Activated CD8-positive, alpha-beta memory T cell treated with anti-CD3 and anti-CD28 coated beads for 48 hours (primary cell): ENCODE measurements at regions not wholly inside any gene's neighbourhood (a gene's known extent, or its start where the extent isn't known, plus 50 kb on each side); places are given as distances from the start of the nearest gene placed in this dataset.

Experiments used
- DNase-seq, 3 experiments: peaks; one replicate each; pipeline ENCODE4 v3.0.0-alpha.2; 2020; ENCODE audit warnings: low read depth in 2 of 3, low spot score in 2 of 3

- no peak for DNase-seq
Measured at GRCh38 chr10:88059190-88059589, 195.8 kb downstream of the PTEN start.

- no peak for DNase-seq
Measured at GRCh38 chr10:88060762-88061161, 197.3 kb downstream of the PTEN start.

GRCh38 chr10:88062385-88062784 is 199.0 kb downstream of the PTEN start:
- DNase-seq: no peak

- DNase-seq: no peak
Measured at GRCh38 chr10:88062798-88063472, 199.5 kb downstream of the PTEN start.

- no peak for DNase-seq
Measured at GRCh38 chr10:88063861-88064557, 200.6 kb downstream of the PTEN start.

- DNase-seq: no peak
Measured at GRCh38 chr10:88064608-88065382, 201.4 kb downstream of the PTEN start.

GRCh38 chr10:88065383-88066049 is 202.1 kb downstream of the PTEN start:
- DNase-seq: no peak

- no peak for DNase-seq
Measured at GRCh38 chr10:88066319-88066718, 202.9 kb downstream of the PTEN start.

GRCh38 chr10:88066876-88067275 is 203.5 kb downstream of the PTEN start:
- no peak for DNase-seq

- DNase-seq: no peak
Measured at GRCh38 chr10:88067737-88068136, 204.3 kb downstream of the PTEN start.

- DNase-seq: no peak
Measured at GRCh38 chr10:88069338-88069737, 205.9 kb downstream of the PTEN start.

- no peak for DNase-seq
Measured at GRCh38 chr10:88070080-88070880, 206.9 kb downstream of the PTEN start.

GRCh38 chr10:88071879-88072278 is 208.5 kb downstream of the PTEN start:
- DNase-seq: no peak

- no peak for DNase-seq
Measured at GRCh38 chr10:88073682-88074081, 210.3 kb downstream of the PTEN start.

GRCh38 chr10:88074971-88075370 is 211.5 kb downstream of the PTEN start:
- no peak for DNase-seq

GRCh38 chr10:88076027-88076880 is 212.8 kb downstream of the PTEN start:
- DNase-seq: no peak

- DNase-seq: no peak
Measured at GRCh38 chr10:88077977-88078376, 214.6 kb downstream of the PTEN start.

- DNase-seq: no peak
Measured at GRCh38 chr10:88080213-88080612, 216.8 kb downstream of the PTEN start.

GRCh38 chr10:88081457-88082054 is 218.1 kb downstream of the PTEN start:
- no peak for DNase-seq
